K562 (cell line): ENCODE measurements at regions not wholly inside any gene's neighbourhood (a gene's known extent, or its start where the extent isn't known, plus 50 kb on each side); places are given as distances from the start of the nearest gene placed in this dataset.

Source experiments
- ATAC-seq: fragments of 200-7000 bp; cut with Tn5 transposase; 3 replicates; pipeline ENCODE4 v1.9.1; 2020; ENCODE audit warnings: moderate library complexity
- BruUV-seq: library from RNA; stranded (reverse); fragments of 400-500 nt; replicated peaks from 2 replicates; lab custom pipeline; 2021; lab: Mats Ljungman, UMichigan
- CTCF ChIA-PET: fragments of 300-600 bp; formaldehyde crosslinking; extraction: SDS; loops from one replicate; lab custom pipeline; 2021; ENCODE audit warnings: low intra/inter-chr PET ratio; lab: Yijun Ruan, JAX
- POLR2A ChIA-PET: fragments of 300-600, 350-650 bp; sonication (Branson Sonifier 250); formaldehyde crosslinking; extraction: SDS; loops from one replicate; lab custom pipeline; 2021; ENCODE audit warnings: antibody characterized with exemption, inconsistent platforms; lab: Yijun Ruan, JAX
- DNase-seq, 4 experiments: peaks; one replicate each; pipeline versions ENCODE4 v3.0.0 to v3.0.0-alpha.2; 2011 to 2018; ENCODE audit warnings: low spot score in 3 of 4, mixed read lengths in 3 of 4; ENCODE audit errors: extremely low read depth in 1 of 4
- FAIRE-seq: peaks from 2 replicates; lab custom pipeline; 2011; peaks lifted over from hg19 to GRCh38; lab: Jason Lieb, UNC
- H2AFZ ChIP-seq: 2 replicates; pipeline ENCODE4 v1.6.0; 2011; ENCODE audit warnings: low read depth, low read length, control low read depth, inconsistent platforms
- H3K27ac ChIP-seq: fragments of 200-600 bp; 3 replicates; pipeline ENCODE4 v1.8.0; 2011; ENCODE audit warnings: low read depth, mild to moderate bottlenecking, control low read depth, inconsistent platforms, low read length, moderate library complexity, mixed read lengths; ENCODE audit errors: extremely low read depth
- H3K27me3 ChIP-seq, 2 experiments: fragments of 300-600 bp in 1 of 2; 2 replicates in 1 of 2; 3 replicates in 1 of 2; pipeline versions ENCODE4 v1.6.0 to v1.8.0; 2011; ENCODE audit warnings: inconsistent platforms in 2 of 2, low read length in 2 of 2, mild to moderate bottlenecking in 1 of 2, mixed read lengths in 1 of 2, moderate library complexity in 1 of 2; ENCODE audit not compliant: control insufficient read depth in 2 of 2, insufficient read depth in 2 of 2
- H3K36me3 ChIP-seq: fragments of 300-600 bp; 3 replicates; pipeline ENCODE4 v1.8.0; 2011; ENCODE audit warnings: mild to moderate bottlenecking, low read length, inconsistent platforms; ENCODE audit not compliant: control insufficient read depth, insufficient read depth
- H3K4me1 ChIP-seq, 2 experiments: fragments of 200-600 bp in 1 of 2; replicated peaks in 1 of 2; 2 replicates in 1 of 2; 3 replicates in 1 of 2; pipeline versions ENCODE4 v1.5.1 to v1.8.0; 2011; ENCODE audit warnings: inconsistent platforms in 2 of 2, low read length in 2 of 2, mild to moderate bottlenecking in 1 of 2, mixed read lengths in 1 of 2, moderate library complexity in 1 of 2; ENCODE audit not compliant: control insufficient read depth in 2 of 2, insufficient read depth in 2 of 2
- H3K4me2 ChIP-seq: 2 replicates; pipeline ENCODE4 v1.6.1; 2011; ENCODE audit warnings: low read length, control low read depth, inconsistent platforms, mixed read lengths; ENCODE audit not compliant: insufficient read depth
- H3K4me3 ChIP-seq: fragments of 200-600 bp; sonication (generic), shearing (Covaris generic); 2 replicates; pipeline ENCODE4 v1.5.1; 2016; ENCODE audit warnings: control low read depth, inconsistent platforms
- H3K79me2 ChIP-seq: fragments of 200-600 bp; 3 replicates; pipeline ENCODE4 v1.8.0; 2011; ENCODE audit warnings: low read length, inconsistent platforms; ENCODE audit not compliant: control insufficient read depth, insufficient read depth
- H3K9ac ChIP-seq, 2 experiments: 2 replicates each; pipeline versions ENCODE4 v1.6.0 to v1.6.1; 2011; ENCODE audit warnings: low read depth in 2 of 2, low read length in 2 of 2, control low read depth in 1 of 2, inconsistent platforms in 1 of 2, mild to moderate bottlenecking in 1 of 2, mixed read lengths in 1 of 2; ENCODE audit not compliant: insufficient read depth in 1 of 2
- H3K9me1 ChIP-seq: one replicate; pipeline ENCODE4 v1.6.0; 2011; ENCODE audit warnings: inconsistent platforms, mild to moderate bottlenecking, low read length, moderate library complexity; ENCODE audit not compliant: control insufficient read depth, insufficient read depth
- H3K9me3 ChIP-seq: replicated peaks from 2 replicates; pipeline ENCODE4 v1.5.1; 2011; ENCODE audit warnings: low read depth, low read length, inconsistent platforms; ENCODE audit not compliant: control insufficient read depth, insufficient read depth
- H4K20me1 ChIP-seq: replicated peaks from 2 replicates; pipeline ENCODE4 v1.6.1; 2011; ENCODE audit warnings: low read length, inconsistent platforms, mixed read lengths; ENCODE audit not compliant: control insufficient read depth, insufficient read depth
- ARID3B ChIP-seq: fragments of 250-450 bp; sonication (Bioruptor Pico); IDR thresholded peaks from 2 replicates; pipeline ENCODE4 v1.4.0; 2020; ENCODE audit warnings: borderline replicate concordance
- ASH1L ChIP-seq: fragments of 450-650 bp; IDR thresholded peaks from 2 replicates; pipeline ENCODE4 v1.6.1; 2018; ENCODE audit warnings: borderline replicate concordance, mild to moderate bottlenecking, low read depth; ENCODE audit not compliant: partially characterized antibody
- GMEB1 ChIP-seq: fragments of 250-450 bp; sonication (Bioruptor Pico); IDR thresholded peaks from 2 replicates; pipeline ENCODE4 v1.4.0; 2020; ENCODE audit warnings: mild to moderate bottlenecking
- WGBS: fragments of 100-300 bp; shearing (Covaris generic); methylation state at CpG from one replicate; pipeline ENCODE4 v1.1.6; 2016; ENCODE audit warnings: low coverage, mixed read lengths; ENCODE audit not compliant: insufficient coverage; ENCODE audit errors: missing lambda C conversion rate; 5-methylcytosine and 5-hydroxymethylcytosine counted together
- in situ Hi-C: fragments of 300-500 bp; cut with MboI; formaldehyde crosslinking; loops from 4 replicates; pipeline ENCODE4 v1.15.0; 2018; ENCODE audit warnings: inconsistent platforms, mixed read lengths
- intact Hi-C: fragments of 100-400 bp; cut with micrococcal nuclease; formaldehyde crosslinking; loops from 2 replicates; pipeline ENCODE4 v1.14.2; 2022

- 0% methylated on average over 3 of the region's 3 CpGs for WGBS
- ATAC-seq (no peak), FAIRE-seq (no peak), DNase-seq (no peak)
- Histone ChIP-seq H3K36me3 (no peaks in the 10 kb centered on the region), H3K9me1 (no peaks in the 10 kb centered on the region), H3K9ac (no peak overlapping the region), H3K4me2 (no peak overlapping the region), H3K79me2 (no peaks in the 10 kb centered on the region), H4K20me1 (no peaks in the 10 kb centered on the region), H3K27ac (no peak overlapping the region), H3K9me3 (no peaks in the 10 kb centered on the region; the same call in 1 of the 2 replicates), H3K4me1 (no peaks in the 10 kb centered on the region), H3K27me3 (no peaks in the 10 kb centered on the region), H3K4me3 (no peak overlapping the region), H2AFZ (no peak overlapping the region)
- in situ Hi-C loops (no loop called here), intact Hi-C loops (no loop called here)
- ChIA-PET POLR2A (no interaction called here), CTCF (no interaction called here)
- no TSS peak for BruUV-seq
- TF ChIP-seq ARID3B (CRISPR knock-in tag), result no peak
- TF ChIP-seq GMEB1 (CRISPR knock-in tag), result no peak
- no peak for TF ChIP-seq ASH1L
These were observed 79.8 kb upstream of the PIK3C3 start for GRCh38 chr18:41875094-41875780.
